ENCODE measurements at regions not wholly inside any gene's neighbourhood (a gene's known extent, or its start where the extent isn't known, plus 50 kb on each side); places are given as distances from the start of the nearest gene placed in this dataset.

GRCh38 chr5:6006838-6007314 lies 371.5 kb downstream of the MED10 start:
- TF ChIP-seq CTCF (IDR thresholded peaks at IDR 0.05; ENCODE audit: insufficient read depth, low read length): no peak
- DNase-seq (ENCODE audit: low read depth): no peak
- no peak overlapping the region for H3K4me3 ChIP-seq (ENCODE audit: low read depth, low read length)

GRCh38 chr5:6003040-6003825 lies 375.1 kb downstream of the MED10 start:
- DNase-seq (ENCODE audit: low read depth): no peak
- H3K4me3 ChIP-seq (ENCODE audit: low read depth, low read length): no peak overlapping the region
- TF ChIP-seq CTCF (IDR thresholded peaks at IDR 0.05; ENCODE audit: insufficient read depth, low read length): no peak

- DNase-seq (ENCODE audit: low read depth): no peak
- no peak for TF ChIP-seq CTCF (IDR thresholded peaks at IDR 0.05; ENCODE audit: insufficient read depth, low read length)
These were observed 377.5 kb downstream of the MED10 start for GRCh38 chr5:6000867-6001266.

GRCh38 chr5:5995819-5996218 lies 382.5 kb downstream of the MED10 start:
- no peak for DNase-seq (ENCODE audit: low read depth)
- TF ChIP-seq CTCF (IDR thresholded peaks at IDR 0.05; ENCODE audit: insufficient read depth, low read length): no peak
- no peak overlapping the region for H3K4me3 ChIP-seq (ENCODE audit: low read depth, low read length)

More at GRCh38 chr5:6000867-6001266, 377.5 kb downstream of the MED10 start:
- no peak overlapping the region for H3K4me3 ChIP-seq (ENCODE audit: low read depth, low read length)

GRCh38 chr5:5986492-5987178 lies 391.7 kb downstream of the MED10 start:
- H3K4me3 ChIP-seq (ENCODE audit: low read depth, low read length): no peak overlapping the region
- DNase-seq (ENCODE audit: low read depth): no peak
- no peak for TF ChIP-seq CTCF (IDR thresholded peaks at IDR 0.05; ENCODE audit: insufficient read depth, low read length)

- no peak for DNase-seq (ENCODE audit: low read depth)
- H3K4me3 ChIP-seq (ENCODE audit: low read depth, low read length): no peak overlapping the region
- no peak for TF ChIP-seq CTCF (IDR thresholded peaks at IDR 0.05; ENCODE audit: insufficient read depth, low read length)
These were observed 393.0 kb downstream of the MED10 start for GRCh38 chr5:5985332-5985731.
